BE2C (cell line): ENCODE measurements at regions not wholly inside any gene's neighbourhood (a gene's known extent, or its start where the extent isn't known, plus 50 kb on each side); places are given as distances from the start of the nearest gene placed in this dataset.

Experiments
- DNase-seq: peaks from one replicate; pipeline ENCODE4 v3.0.0-alpha.2; 2020
- H3K27me3 ChIP-seq: fragments of 250-450 bp; sonication (Bioruptor Pico); 2 replicates; pipeline ENCODE4 v1.5.1; 2020; ENCODE audit warnings: mild to moderate bottlenecking
- H3K36me3 ChIP-seq: fragments of 250-450 bp; sonication (Bioruptor Pico); 2 replicates; pipeline ENCODE4 v1.5.1; 2020; ENCODE audit warnings: mild to moderate bottlenecking
- H3K4me1 ChIP-seq: fragments of 250-450 bp; sonication (Bioruptor Pico); 2 replicates; pipeline ENCODE4 v1.5.1; 2020
- H3K4me3 ChIP-seq: 2 replicates; pipeline ENCODE4 v1.5.1; 2011; ENCODE audit warnings: low read depth, low read length
- H3K9me3 ChIP-seq: fragments of 250-450 bp; sonication (Bioruptor Pico); 2 replicates; pipeline ENCODE4 v1.5.1; 2020
- CTCF ChIP-seq: IDR thresholded peaks from 2 replicates; pipeline ENCODE4 v1.5.1; 2012; ENCODE audit warnings: mild to moderate bottlenecking, low read depth, low read length

- H3K9me3 ChIP-seq, result no peaks in the 10 kb centered on the region
- H3K4me1 ChIP-seq, result no peaks in the 10 kb centered on the region
- no peaks in the 10 kb centered on the region for H3K27me3 ChIP-seq
- no peak for DNase-seq
- TF ChIP-seq CTCF, result no peak
- no peaks in the 10 kb centered on the region for H3K36me3 ChIP-seq
- no peak overlapping the region for H3K4me3 ChIP-seq
These were observed 259.0 kb downstream of the HIVEP2 start for GRCh38 chr6:142685852-142686506.

- TF ChIP-seq CTCF, result no peak
- H3K36me3 ChIP-seq, result no peaks in the 10 kb centered on the region
- no peaks in the 10 kb centered on the region for H3K9me3 ChIP-seq
- no peak overlapping the region for H3K4me3 ChIP-seq
- no peaks in the 10 kb centered on the region for H3K27me3 ChIP-seq
- no peak for DNase-seq
- H3K4me1 ChIP-seq, result no peaks in the 10 kb centered on the region
These were observed 258.5 kb downstream of the HIVEP2 start for GRCh38 chr6:142686507-142686887.

- DNase-seq, result peak; percentile 69
- Histone ChIP-seq H3K4me3 (no peak overlapping the region), H3K27me3 (no peaks in the 10 kb centered on the region), H3K9me3 (no peaks in the 10 kb centered on the region), H3K4me1 (peaks cover 3% of the 10 kb centered on the region), H3K36me3 (no peaks in the 10 kb centered on the region)
- peak; percentile 93 for TF ChIP-seq CTCF
These were observed 252.0 kb downstream of the HIVEP2 start for GRCh38 chr6:142692942-142693341.

- Histone ChIP-seq H3K36me3 (no peaks in the 10 kb centered on the region), H3K9me3 (no peaks in the 10 kb centered on the region), H3K4me1 (peaks cover 3% of the 10 kb centered on the region), H3K4me3 (no peak overlapping the region), H3K27me3 (no peaks in the 10 kb centered on the region)
- DNase-seq, result no peak
- no peak for TF ChIP-seq CTCF
These were observed 251.5 kb downstream of the HIVEP2 start for GRCh38 chr6:142693441-142693840.

GRCh38 chr6:142694054-142694453, 250.9 kb downstream of the HIVEP2 start:
- peaks cover 3% of the 10 kb centered on the region for H3K4me1 ChIP-seq
- no peak for TF ChIP-seq CTCF
- H3K27me3 ChIP-seq, result no peaks in the 10 kb centered on the region
- H3K4me3 ChIP-seq, result no peak overlapping the region
- no peak for DNase-seq
- no peaks in the 10 kb centered on the region for H3K9me3 ChIP-seq
- H3K36me3 ChIP-seq, result no peaks in the 10 kb centered on the region

- Histone ChIP-seq H3K4me1 (peaks cover 3% of the 10 kb centered on the region), H3K9me3 (no peaks in the 10 kb centered on the region), H3K36me3 (no peaks in the 10 kb centered on the region), H3K27me3 (no peaks in the 10 kb centered on the region), H3K4me3 (no peak overlapping the region)
- TF ChIP-seq CTCF, result no peak
- no peak for DNase-seq
These were observed 250.0 kb downstream of the HIVEP2 start for GRCh38 chr6:142695016-142695415.
